Stimulated activated CD4-positive, alpha-beta T cell treated with anti-CD3 and anti-CD28 coated beads, Interleukin-4, amount 100 ng/mL, for 24 hours (primary cell): ENCODE measurements at regions not wholly inside any gene's neighbourhood (a gene's known extent, or its start where the extent isn't known, plus 50 kb on each side); places are given as distances from the start of the nearest gene placed in this dataset.
"Not testable (repeated sequence)": the region's sequence is repeated elsewhere in the genome, so short reads cannot be mapped to it uniquely, and the experiment has no call there.

ENCODE experiments used
- DNase-seq: peaks from one replicate; pipeline ENCODE4 v3.0.0-alpha.2; 2020

- DNase-seq = no peak
These were observed 125.3 kb downstream of the GLUD2 start for GRCh38 chrX:121172703-121173102.

DNA sequence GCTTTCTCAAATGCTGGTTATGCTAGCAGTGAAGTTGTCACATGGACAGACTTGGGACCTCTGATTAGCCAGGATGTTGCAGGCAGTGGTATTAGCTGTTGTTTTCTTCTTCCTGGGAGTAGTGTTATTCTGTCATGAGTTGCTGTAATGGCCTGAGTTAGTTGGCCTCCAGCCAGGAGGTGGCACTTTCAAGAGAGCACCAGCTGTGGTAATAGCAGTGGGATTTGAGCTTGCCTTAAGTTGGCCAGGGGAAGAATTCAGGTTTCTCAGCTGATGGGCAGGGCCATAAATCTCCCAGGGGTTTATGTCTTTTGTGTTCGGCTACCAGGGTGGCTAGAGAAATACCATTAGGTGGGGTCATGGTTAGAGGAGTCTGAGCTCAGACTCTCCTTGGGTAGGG, 132.6 kb downstream of the GLUD2 start:
- no peak for DNase-seq

DNA sequence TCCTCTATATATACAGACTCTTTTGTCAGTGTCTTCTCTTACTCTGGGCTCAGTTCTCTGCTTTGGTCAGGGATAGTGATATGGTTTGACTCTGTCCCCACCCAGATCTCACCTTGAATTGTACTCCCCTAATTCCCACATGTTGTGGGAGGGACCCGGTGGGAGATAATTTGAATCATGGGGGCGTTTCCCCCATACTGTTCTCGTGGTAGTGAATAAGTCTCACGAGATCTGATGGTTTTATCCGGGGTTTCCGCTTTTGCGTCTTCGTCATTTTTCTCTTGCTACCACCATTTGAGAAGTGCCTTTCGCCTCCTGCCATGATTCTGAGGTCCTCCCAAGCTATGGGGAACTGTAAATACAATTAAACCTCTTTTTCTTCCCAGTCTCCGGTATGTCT, 144.4 kb downstream of the GLUD2 start:
- no peak for DNase-seq

DNA sequence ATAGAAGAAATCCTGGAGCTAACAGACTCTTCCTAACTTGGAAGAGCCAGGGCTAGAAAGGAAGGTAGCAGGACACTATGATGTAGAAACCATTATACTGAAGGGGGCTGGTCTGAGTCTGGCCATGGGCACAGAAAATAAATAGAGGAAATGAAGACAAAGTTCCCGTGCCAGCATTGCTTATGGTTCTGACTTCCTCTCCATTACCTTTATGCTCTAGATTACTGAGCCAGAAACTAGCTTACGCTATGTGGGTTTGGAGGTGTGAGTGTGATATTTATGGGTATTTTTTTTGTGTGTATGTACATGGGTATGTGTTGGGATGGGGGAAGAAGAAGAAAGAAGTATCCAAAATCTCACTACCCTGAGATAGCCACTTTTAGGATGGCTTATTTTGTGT, 148.3 kb downstream of the GLUD2 start:
- no peak for DNase-seq

DNA sequence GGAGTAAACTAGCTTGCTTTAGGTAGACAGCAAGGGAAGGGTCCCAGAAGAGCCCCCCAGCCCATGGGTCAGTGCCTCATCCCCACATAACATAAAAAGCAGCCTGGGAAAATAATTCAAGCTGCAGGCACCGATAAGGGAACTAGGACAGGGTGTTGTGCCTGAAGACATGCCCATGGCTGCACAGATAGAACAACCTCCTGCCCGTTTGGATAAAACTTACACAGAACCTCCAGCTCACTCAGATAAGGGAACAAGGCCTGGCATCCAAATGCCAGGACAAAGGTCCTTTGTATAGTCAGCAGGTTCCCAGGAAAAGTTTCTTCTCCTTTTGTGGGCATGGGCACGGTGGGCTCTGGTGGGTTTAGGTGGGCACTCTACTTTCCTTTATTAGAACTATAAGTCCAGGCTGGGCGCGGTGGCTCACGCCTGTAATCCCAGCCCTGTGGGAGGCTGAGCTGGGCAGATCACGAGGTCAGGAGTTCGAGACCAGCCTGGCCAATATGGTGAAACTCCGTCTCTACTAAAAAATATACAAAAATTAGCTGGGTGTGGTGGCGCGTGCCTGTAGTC, 149.5 kb downstream of the GLUD2 start:
- not testable (repeated sequence) for DNase-seq

- no peak for DNase-seq
These were observed 161.2 kb downstream of the GLUD2 start for GRCh38 chrX:121208563-121208962.

DNA sequence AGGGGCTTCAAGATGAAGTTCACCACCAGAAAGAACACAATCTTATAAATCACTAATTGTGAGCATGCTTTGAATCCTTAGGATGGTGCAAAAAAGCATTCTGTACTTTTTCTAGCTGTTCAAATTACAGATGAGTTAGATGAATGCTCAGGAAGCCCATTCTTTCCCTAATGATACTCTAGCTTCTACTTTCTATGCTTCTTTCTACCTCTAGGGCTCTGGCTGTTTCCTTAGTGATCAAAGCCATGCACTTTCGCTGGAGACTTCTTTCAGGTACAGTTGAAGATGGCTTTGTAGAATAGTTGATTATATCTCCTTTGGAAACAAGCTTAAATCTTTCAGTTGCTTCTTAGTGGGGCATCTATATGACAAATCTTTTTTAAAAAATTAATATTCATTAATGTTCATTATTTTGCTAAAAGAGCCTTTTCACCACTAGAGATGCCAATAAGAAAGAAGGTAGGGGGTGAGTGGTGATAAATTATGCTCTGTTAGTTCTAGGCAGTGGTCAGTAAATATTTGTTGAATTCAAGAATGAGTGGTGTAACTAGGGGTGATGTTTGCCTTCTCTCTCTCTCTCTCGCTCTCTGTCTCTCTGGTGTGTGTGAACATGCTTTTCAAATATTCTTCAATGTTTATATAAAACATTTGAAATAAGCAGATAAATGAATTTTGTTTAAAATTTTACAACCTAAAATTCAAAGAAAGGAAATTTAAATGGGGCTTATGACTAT, 169.4 kb downstream of the GLUD2 start:
- no peak for DNase-seq

DNA sequence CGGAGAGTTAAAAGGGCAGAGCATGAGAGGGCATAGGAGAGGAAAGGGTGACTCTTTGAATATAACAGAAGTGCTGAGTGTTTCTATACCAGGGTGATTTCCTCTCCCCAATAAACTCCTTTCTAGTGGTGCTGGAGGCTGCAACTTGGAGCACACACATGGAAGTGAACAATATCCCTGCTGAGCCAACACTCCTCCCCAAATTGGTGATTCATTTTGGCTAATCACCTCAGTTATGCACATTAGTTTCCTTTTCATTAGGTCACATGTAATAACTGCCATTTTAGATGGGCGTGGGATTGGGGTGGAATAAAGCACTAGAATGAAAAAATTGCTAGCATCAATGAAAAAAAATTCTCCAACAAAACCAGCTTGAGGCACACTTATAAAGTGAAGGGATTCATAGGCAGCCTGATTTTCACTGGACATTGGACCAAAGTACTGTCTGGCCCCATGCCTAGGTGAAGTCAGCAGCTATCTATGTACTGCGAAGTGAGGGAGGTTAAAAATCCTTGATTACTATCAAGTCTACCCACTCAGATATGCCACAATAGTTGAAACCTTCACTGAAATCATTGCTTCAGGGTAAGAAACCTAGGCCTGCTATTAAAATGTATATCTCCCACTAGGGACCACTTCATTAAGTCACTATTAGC, 174.0 kb downstream of the GLUD2 start:
- DNase-seq = no peak

- no peak for DNase-seq
These were observed 180.5 kb downstream of the GLUD2 start for GRCh38 chrX:121227888-121228287.

DNA sequence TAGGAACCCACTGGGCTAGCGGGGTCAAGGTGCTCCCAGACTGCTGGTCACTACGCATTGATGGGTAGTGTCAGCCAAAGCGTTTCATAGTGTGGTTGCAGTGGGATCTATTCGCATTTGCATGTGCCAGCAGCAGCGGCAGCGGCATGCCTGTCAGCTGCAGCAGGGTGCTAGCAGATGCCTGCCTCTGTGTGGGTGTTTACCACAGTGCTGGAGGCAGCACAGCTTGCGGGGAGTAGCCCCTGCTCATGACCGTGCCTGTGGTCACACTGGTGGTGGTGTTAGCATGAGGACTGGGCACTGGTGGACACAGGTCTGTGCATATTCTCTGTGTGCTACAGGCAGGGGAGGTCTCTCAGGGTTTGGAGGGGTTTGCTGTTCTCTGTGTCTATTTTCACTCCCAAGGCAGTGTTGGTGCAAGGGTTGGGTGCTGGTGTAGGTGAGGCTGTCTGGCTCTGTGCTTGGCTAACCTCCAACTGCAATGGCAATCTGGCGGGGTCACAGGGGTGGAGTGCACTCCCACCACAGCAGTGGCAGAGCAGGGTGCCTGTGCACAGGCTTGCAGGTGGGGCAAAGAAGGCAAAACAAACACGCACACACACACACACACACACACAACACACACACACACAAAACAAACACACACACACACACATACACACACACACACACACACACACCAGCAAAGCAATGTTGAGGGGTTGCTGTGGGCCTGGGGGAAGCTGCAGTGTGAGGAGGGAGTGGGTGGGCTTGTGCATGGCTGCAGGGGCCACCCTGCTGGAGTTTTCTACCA, 184.4 kb downstream of the GLUD2 start:
- no peak for DNase-seq

DNA sequence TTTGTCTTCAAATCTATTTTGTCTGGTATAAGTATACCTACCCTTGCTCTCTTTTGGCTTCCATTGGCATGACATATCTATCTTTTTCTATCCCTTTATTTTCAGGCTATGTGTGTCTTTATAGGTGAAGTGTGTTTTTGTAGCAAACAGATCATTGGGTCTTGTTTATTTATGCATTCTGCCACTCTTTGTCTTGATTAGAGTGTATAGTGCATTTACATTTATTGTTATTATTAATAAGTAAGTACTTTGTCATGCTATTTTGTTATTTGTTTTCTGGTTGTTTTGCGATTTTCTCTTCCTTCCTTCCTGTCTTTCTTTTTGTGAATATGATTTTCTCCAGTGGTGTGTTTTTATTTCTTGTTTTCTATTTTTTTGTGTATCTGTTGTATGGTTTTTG, 188.6 kb downstream of the GLUD2 start:
- DNase-seq = no peak

GRCh38 chrX:121238093-121238492, 190.7 kb downstream of the GLUD2 start:
- no peak for DNase-seq

- DNase-seq = no peak
These were observed 197.1 kb downstream of the GLUD2 start for GRCh38 chrX:121244511-121244910.

GRCh38 chrX:121245763-121246162, 198.4 kb downstream of the GLUD2 start:
- DNase-seq = no peak

GRCh38 chrX:121254336-121254735, 206.9 kb downstream of the GLUD2 start:
- no peak for DNase-seq

DNA sequence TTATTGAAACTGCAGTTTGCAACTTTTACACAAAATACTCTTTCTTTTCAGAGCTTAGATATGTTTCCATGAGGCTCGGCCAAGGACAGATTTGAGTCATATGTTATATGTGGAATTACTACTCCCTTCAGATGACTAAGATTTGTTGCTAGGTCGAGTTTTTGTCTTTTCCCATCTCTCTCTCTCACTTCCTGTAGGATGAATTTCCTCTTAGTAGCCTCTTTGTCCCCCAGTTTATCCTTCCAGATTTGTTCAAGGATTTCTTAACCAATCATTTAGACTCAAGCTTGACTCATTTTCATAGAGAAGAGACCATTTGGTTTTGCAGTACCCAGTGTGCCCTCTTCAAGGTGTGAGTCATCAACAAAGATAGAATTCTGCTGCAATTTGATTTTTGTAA, 209.2 kb downstream of the GLUD2 start:
- DNase-seq = no peak

GRCh38 chrX:121258545-121258944, 211.1 kb downstream of the GLUD2 start:
- DNase-seq = no peak

DNA sequence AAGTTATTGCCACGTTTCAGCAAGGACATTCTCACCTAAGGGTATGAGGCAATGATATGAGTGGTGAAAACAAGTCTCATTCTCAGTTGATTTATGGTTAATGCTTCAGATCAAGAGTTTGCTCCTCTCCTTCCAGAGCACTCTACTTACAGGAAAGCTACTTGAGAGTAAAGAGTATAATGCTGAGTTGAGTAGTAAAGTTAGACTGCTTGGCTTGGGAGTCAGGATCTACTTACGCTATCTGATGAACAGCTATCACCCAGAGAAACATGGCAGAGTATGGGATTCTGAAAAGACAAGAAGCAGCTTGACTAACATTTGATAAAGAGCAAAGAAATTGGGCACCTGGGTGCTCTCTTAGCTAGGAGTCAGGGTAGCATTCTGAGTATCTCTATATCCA, 211.8 kb downstream of the GLUD2 start:
- no peak for DNase-seq

GRCh38 chrX:121260596-121261240, 213.3 kb downstream of the GLUD2 start:
- no peak for DNase-seq

DNA sequence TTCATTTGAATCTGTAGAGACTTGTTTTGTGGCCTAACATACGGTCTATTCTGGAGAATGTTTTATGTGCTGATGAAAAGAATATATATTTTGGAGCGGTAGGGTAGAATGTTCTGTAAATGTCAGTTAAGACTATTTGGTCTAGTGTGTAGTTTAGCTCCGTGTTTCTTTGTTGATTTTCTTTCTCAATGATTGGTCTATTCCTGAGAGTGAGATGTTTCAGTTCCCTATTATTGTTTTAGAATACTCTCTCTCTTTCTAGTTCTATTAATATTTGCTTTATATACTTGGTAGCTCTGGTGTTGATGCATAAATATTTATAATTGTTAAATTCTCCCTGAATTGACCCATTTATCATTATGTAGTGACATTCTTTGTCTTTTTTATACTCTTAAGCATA, 236.5 kb downstream of the GLUD2 start:
- DNase-seq = no peak

GRCh38 chrX:121298499-121298898, 251.1 kb downstream of the GLUD2 start:
- DNase-seq = no peak

DNA sequence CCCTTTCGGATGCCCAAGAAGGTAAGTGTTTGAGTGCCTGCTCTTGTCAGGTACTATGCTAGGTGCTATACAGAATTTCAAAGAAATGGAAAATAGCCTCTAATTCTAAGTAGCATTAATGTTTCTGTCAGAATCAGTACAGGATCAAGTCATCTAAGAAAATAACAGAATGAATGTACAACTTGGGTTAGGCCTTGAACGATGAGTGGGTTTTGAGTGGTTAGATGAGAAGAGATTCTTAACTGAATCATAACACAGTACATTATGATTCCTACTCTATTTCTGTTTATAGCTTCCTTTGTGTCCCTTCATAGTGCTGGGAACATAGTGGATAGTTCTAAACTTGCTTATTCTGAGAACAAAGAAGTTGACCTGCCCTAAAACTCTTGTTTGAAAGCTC, 253.9 kb downstream of the GLUD2 start:
- DNase-seq = no peak

DNA sequence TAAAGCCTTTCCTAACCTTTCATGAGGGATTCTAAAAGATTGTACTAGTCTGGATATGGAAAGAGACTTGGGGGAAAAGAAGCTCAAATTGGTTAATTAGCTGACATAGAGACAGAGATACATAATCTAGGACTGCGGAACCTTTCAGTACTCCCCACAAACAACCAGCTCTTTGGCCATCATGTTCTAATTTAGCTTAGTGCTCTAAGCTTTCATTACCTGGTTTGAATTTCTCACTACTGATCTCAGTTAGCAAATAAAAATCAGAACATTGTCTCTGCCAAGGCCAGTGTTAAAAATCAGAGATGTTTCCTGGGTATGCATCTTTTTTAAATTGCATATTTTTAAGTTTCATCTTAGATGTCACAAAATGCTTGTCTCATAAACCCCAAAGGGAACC, 254.4 kb downstream of the GLUD2 start:
- no peak for DNase-seq
